RWPE1 (cell line): ENCODE measurements at regions not wholly inside any gene's neighbourhood (a gene's known extent, or its start where the extent isn't known, plus 50 kb on each side); places are given as distances from the start of the nearest gene placed in this dataset.

Experiments
- CTCF ChIA-PET: fragments of 350-600 bp; sonication (Branson Sonifier 250); formaldehyde crosslinking; extraction: SDS; loops from one replicate; lab custom pipeline; 2021; lab: Yijun Ruan, JAX
- POLR2A ChIA-PET: fragments of 400-600 bp; formaldehyde crosslinking; extraction: SDS; loops from one replicate; lab custom pipeline; 2020; ENCODE audit warnings: antibody characterized with exemption; ENCODE audit not compliant: low non-redundant PET; lab: Yijun Ruan, JAX
- DNase-seq: peaks from one replicate; pipeline ENCODE4 v3.0.0; 2012; ENCODE audit warnings: low spot score
- H3K27ac ChIP-seq: fragments of 450-650 bp; 2 replicates; pipeline ENCODE4 v1.5.1; 2017
- TF ChIP-seq, protein P1 (sequence below): fragments of 450-650 bp; conservative IDR thresholded peaks from 2 replicates; pipeline ENCODE4 v1.5.1; 2017; ENCODE audit warnings: low read depth, mild to moderate bottlenecking

DNA sequence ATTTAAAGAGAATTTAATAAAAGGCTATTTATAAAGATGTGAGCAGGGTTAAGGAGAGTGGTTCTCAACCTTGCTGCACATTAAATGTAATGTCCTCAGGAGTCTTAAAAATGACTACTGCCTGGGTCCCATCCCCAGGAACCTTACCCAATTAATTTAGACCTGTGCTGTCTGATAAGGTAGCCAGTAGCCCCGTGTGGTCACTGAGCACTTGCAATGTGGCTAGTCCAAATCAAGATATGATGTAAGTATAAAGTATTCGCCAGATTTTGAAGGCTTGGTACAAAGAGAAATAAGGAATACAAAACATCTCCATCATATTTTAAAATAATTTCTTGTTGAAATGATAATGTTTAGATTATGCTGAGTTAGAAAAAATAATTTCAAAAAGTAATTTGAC lies 343.3 kb upstream of the PPP2R3A start:
- POLR2A ChIA-PET = no interaction called here
- CTCF ChIA-PET = no interaction called here
- TF ChIP-seq, protein P1, sequence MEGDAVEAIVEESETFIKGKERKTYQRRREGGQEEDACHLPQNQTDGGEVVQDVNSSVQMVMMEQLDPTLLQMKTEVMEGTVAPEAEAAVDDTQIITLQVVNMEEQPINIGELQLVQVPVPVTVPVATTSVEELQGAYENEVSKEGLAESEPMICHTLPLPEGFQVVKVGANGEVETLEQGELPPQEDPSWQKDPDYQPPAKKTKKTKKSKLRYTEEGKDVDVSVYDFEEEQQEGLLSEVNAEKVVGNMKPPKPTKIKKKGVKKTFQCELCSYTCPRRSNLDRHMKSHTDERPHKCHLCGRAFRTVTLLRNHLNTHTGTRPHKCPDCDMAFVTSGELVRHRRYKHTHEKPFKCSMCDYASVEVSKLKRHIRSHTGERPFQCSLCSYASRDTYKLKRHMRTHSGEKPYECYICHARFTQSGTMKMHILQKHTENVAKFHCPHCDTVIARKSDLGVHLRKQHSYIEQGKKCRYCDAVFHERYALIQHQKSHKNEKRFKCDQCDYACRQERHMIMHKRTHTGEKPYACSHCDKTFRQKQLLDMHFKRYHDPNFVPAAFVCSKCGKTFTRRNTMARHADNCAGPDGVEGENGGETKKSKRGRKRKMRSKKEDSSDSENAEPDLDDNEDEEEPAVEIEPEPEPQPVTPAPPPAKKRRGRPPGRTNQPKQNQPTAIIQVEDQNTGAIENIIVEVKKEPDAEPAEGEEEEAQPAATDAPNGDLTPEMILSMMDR = no peak
- no peak overlapping the region for H3K27ac ChIP-seq
- no peak for DNase-seq

DNA sequence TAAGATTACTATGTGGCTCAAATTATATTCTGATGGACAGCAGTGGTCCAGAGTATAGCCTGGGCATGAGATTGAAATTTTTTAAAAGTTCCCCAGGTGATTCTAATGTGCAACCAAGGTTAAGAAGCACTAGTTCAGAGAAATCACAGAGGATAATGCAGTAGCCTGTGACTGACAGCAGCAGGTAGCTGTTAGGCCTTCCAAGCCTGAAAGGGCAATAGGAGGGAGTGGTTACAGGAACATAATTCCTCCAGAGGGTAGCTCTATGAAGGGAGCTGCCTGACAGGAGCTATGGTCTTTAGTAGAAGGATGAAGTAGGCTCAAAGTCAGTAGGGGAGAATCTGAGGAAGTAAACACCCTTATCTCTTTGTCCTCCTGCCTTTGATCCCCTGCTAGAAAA lies 342.9 kb upstream of the PPP2R3A start:
- ChIA-PET POLR2A (no interaction called here), CTCF (no interaction called here)
- H3K27ac ChIP-seq = no peak overlapping the region
- TF ChIP-seq, protein P1 = no peak
- no peak for DNase-seq

DNA sequence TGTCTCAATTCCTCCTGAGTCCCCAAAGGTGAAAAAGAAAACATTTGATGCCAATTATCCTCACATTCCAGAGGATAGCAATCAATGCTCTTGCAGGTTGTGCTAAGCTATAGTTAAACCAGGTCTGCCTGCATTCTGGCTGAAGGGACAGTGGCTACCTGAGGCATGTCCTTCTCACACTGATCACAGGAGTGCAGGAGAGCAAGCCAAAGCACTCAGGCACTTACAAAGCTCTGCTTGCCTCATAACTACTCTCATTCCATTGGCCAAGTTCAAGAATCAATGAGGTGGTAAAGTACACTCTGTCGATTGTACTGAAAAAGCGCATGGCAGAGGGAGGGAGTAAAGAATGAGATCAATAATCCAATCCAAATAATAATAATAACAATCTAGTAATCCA lies 342.0 kb upstream of the PPP2R3A start:
- DNase-seq = no peak
- ChIA-PET CTCF (no interaction called here), POLR2A (no interaction called here)
- TF ChIP-seq, protein P1 = no peak
- H3K27ac ChIP-seq = no peak overlapping the region

DNA sequence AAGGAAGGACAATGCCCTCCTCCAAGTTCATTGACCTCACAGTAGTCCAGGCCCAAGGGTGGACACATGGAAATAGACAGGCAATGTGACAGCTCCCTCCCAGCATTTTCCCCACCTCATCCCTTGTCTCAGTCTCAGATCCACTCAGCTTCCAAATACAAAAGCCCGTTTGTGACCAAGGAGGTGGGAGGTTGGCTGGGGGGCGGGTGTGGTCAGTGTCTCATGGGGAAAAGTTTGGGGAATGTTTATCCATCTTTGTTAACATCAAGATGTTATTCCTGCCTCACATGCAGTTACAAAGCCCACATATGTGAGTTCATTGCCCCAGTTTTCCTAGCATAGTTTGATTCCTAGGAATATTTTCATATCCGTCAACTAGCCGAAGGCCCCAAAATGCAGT lies 338.5 kb upstream of the PPP2R3A start:
- DNase-seq = no peak
- no peak overlapping the region for H3K27ac ChIP-seq
- ChIA-PET POLR2A (no interaction called here), CTCF (interaction anchor here (0.7 kb wide), 1 partner anchor 57 kb away, joined by 4 read pairs; no protein-coding TSS in a partner anchor)
- TF ChIP-seq, protein P1 = no peak

DNA sequence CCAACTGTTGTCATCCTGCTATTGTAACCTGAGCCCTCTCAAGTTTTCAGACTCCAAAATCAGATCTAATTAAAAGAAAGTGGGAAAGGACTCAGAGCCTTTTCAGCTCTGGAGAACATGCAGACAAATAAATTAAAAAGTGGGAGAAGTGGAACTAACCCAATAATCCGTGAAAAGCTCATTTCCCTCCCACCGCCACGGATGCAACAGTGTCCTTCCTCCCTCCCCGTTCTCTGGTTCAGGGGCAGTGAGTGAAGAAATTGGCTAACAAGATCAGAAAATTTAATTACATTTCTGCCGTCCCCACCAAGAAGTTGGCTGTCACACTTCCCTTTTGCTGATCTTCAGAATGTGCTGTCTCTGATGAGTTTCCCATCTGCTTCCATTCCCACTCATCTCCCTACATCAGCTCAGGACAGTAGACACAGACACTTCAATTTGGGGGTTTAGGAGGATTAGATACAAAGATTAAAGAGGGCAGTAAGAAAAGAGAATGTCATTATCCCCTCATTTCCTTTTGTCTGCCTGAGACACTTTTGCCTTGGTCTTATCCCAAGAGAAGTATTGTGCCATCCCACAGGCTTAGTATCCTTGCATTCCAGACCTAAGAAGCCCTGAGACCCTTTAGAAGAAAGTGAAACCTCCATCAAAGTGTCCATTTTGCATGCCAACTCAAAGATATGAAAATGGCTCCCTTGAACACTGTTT lies 335.7 kb upstream of the PPP2R3A start:
- ChIA-PET CTCF (no interaction called here), POLR2A (no interaction called here)
- no peak for DNase-seq
- no peak overlapping the region for H3K27ac ChIP-seq
- TF ChIP-seq, protein P1 = no peak

DNA sequence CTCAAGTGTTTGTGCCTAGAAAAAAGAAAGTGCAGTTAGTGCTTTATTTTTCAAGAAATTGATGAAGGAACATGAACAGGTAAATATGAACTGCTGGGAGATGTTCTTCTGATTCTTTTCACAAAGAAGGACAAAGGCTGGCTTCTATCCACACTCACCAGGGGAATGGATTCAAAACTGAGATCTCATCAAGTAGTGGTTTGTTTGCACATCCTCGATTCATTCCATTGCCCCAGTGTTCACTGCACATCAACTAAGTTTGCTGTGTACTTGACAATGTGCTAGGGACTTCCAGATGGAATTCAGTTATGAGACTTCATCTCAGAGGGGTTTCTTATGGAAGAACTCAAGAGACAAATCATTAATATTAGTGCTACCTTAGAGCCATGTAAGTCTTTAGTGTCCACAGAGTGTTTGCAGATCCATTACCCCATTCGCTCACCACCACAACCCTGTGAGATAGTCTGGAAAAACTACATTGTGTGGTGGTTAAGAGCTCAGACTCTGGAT lies 332.9 kb upstream of the PPP2R3A start:
- POLR2A ChIA-PET = no interaction called here
- no peak overlapping the region for H3K27ac ChIP-seq
- CTCF ChIA-PET = interaction anchor here (0.6 kb wide), 1 partner anchor 17 kb away, joined by 5 read pairs; no protein-coding TSS in a partner anchor
- DNase-seq = no peak
- TF ChIP-seq, protein P1 = no peak
